GM18498 (cell line): ENCODE measurements at regions not wholly inside any gene's neighbourhood (a gene's known extent, or its start where the extent isn't known, plus 50 kb on each side); places are given as distances from the start of the nearest gene placed in this dataset.
"Not testable (repeated sequence)": the region's sequence is repeated elsewhere in the genome, so short reads cannot be mapped to it uniquely, and the experiment has no call there.

ENCODE experiments used
- ATAC-seq: cut with Tn5 transposase; IDR thresholded peaks from one replicate; pipeline ENCODE4 v1.9.1; 2021; ENCODE audit warnings: mild to moderate bottlenecking, moderate library complexity; ENCODE audit not compliant: unreplicated experiment

GRCh38 chr3:43236008-43236407, 50.3 kb upstream of the SNRK start:
- ATAC-seq = no peak

- no peak for ATAC-seq
These were observed 53.3 kb upstream of the SNRK start for GRCh38 chr3:43233062-43233461.

GRCh38 chr3:43231276-43232000, 54.9 kb upstream of the SNRK start:
- no peak for ATAC-seq

GRCh38 chr3:43229865-43230264, 56.5 kb upstream of the SNRK start:
- not testable (repeated sequence) for ATAC-seq

- not testable (repeated sequence) for ATAC-seq
These were observed 58.7 kb upstream of the SNRK start for GRCh38 chr3:43227685-43228084.

- no peak for ATAC-seq
These were observed 61.8 kb upstream of the SNRK start for GRCh38 chr3:43224405-43225073.

GRCh38 chr3:43223670-43224364, 62.5 kb upstream of the SNRK start:
- ATAC-seq = no peak

GRCh38 chr3:43222590-43222989, 63.8 kb upstream of the SNRK start:
- ATAC-seq = no peak

- ATAC-seq = no peak
These were observed 65.3 kb upstream of the SNRK start for GRCh38 chr3:43221076-43221475.

- no peak for ATAC-seq
These were observed 66.7 kb upstream of the SNRK start for GRCh38 chr3:43219616-43220015.

- ATAC-seq = no peak
These were observed 67.4 kb upstream of the SNRK start for GRCh38 chr3:43218921-43219320.

GRCh38 chr3:43218156-43218555, 68.2 kb upstream of the SNRK start:
- no peak for ATAC-seq

- ATAC-seq = no peak
These were observed 68.7 kb upstream of the SNRK start for GRCh38 chr3:43217633-43218032.

- no peak for ATAC-seq
These were observed 69.1 kb upstream of the SNRK start for GRCh38 chr3:43217206-43217605.

GRCh38 chr3:43215663-43216275, 70.6 kb upstream of the SNRK start:
- ATAC-seq = no peak

GRCh38 chr3:43215138-43215537, 71.2 kb upstream of the SNRK start:
- no peak for ATAC-seq

- ATAC-seq = no peak
These were observed 71.7 kb upstream of the SNRK start for GRCh38 chr3:43214616-43215015.

- ATAC-seq = no peak
These were observed 72.7 kb upstream of the SNRK start for GRCh38 chr3:43213631-43214030.

- ATAC-seq = no peak
These were observed 73.3 kb upstream of the SNRK start for GRCh38 chr3:43212914-43213611.

- no peak for ATAC-seq
These were observed 74.7 kb upstream of the SNRK start for GRCh38 chr3:43211681-43212080.
